Ascending aorta (tissue), 2 donors: ENCODE measurements at regions not wholly inside any gene's neighbourhood (a gene's known extent, or its start where the extent isn't known, plus 50 kb on each side); places are given as distances from the start of the nearest gene placed in this dataset.

Experiments used
- DNase-seq, 2 donors: peaks; one replicate each; pipeline ENCODE4 v3.0.0-alpha.2; 2019; ENCODE audit warnings: low spot score in 2 of 2
- H3K27ac ChIP-seq, 2 donors: fragments of 200-600 bp; sonication (generic); one replicate each; pipeline ENCODE4 v1.5.1; 2016 to 2017; ENCODE audit warnings: mild to moderate bottlenecking in 1 of 2
- H3K27me3 ChIP-seq: fragments of 200-600 bp; sonication (generic); one replicate; pipeline ENCODE4 v1.5.1; 2017
- H3K36me3 ChIP-seq, 2 donors: fragments of 200-600 bp; sonication (generic); one replicate each; pipeline ENCODE4 v1.5.1; 2016
- H3K4me1 ChIP-seq, 2 donors: fragments of 200-600 bp; sonication (generic); one replicate each; pipeline ENCODE4 v1.5.1; 2016 to 2017; ENCODE audit warnings: mild to moderate bottlenecking in 1 of 2
- H3K4me3 ChIP-seq, 2 donors: fragments of 200-600 bp; sonication (generic); one replicate each; pipeline ENCODE4 v1.5.1; 2016 to 2017; ENCODE audit warnings: mild to moderate bottlenecking in 1 of 2
- H3K9me3 ChIP-seq, 2 donors: fragments of 200-600 bp; sonication (generic); one replicate each; pipeline ENCODE4 v1.5.1; 2016
- CTCF ChIP-seq, 3 experiments: fragments of 200-600 bp in 2 of 3; fragments of 450-650 bp in 1 of 3; sonication (generic) in 2 of 3; IDR thresholded peaks; one replicate each; pipeline ENCODE4 v1.5.1; 2016 to 2019; ENCODE audit warnings: antibody characterized with exemption in 3 of 3, mild to moderate bottlenecking in 1 of 3, moderate library complexity in 1 of 3
- intact Hi-C: fragments of 100-400 bp; cut with DNase I; formaldehyde crosslinking; loops from one replicate; pipeline ENCODE4 v1.15.1; 2023

- Histone ChIP-seq H3K27me3 (no peaks in the 10 kb centered on the region), H3K9me3 (no peaks in the 10 kb centered on the region), H3K36me3 (no peaks in the 10 kb centered on the region), H3K4me3 (no peak overlapping the region), H3K27ac (no peak overlapping the region), H3K4me1 (no peaks in the 10 kb centered on the region)
- DNase-seq: no peak
- no peak for TF ChIP-seq CTCF (IDR thresholded peaks at IDR 0.05)
- intact Hi-C loops: no loop called here
Observed at GRCh38 chr5:98643569-98643968, 129.9 kb upstream of the RGMB start.

- H3K27me3 ChIP-seq: no peaks in the 10 kb centered on the region
- H3K4me3 ChIP-seq: no peak overlapping the region
- H3K36me3 ChIP-seq: no peaks in the 10 kb centered on the region
- intact Hi-C loops: no loop called here
- no peak for DNase-seq
- H3K9me3 ChIP-seq: no peaks in the 10 kb centered on the region
- TF ChIP-seq CTCF (IDR thresholded peaks at IDR 0.05): no peak
- no peaks in the 10 kb centered on the region for H3K4me1 ChIP-seq
- no peak overlapping the region for H3K27ac ChIP-seq
Observed at GRCh38 chr5:98651715-98652114, 121.7 kb upstream of the RGMB start.

DNA sequence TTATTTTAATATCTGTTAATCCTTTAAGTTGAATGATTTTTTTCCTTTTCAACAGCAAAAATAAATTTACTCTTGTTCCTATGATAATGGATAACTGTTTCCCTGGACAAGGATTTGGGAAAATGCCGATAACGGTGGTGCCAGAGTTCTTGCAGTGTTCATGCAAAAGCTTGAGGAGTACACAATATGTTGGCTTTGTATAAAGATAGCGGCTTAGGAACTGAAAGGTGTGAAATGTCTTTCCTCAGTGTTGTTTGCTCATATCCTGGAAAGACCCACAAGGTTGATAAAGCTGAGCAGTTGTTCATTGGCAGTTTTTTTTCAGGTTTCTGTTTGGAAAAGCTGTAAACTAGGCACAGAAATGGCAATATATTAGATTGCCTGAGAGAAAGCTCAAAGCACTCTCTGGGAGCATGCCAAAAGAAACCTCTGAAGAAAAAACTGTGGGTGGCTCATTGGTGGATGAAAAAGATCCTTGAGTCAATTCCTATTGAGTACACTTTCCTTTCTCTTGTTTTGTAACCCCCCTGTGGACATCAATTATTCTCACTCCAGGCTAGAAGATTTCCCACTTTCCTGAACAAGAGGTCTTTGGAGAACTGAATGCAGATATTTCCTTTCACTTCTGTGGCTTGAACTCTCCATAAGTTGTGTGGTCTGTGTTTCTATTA lies 117.2 kb upstream of the RGMB start:
- Histone ChIP-seq H3K4me1 (no peaks in the 10 kb centered on the region), H3K27ac (no peak overlapping the region), H3K4me3 (no peak overlapping the region), H3K36me3 (no peaks in the 10 kb centered on the region), H3K27me3 (no peaks in the 10 kb centered on the region), H3K9me3 (no peaks in the 10 kb centered on the region)
- no peak for TF ChIP-seq CTCF (IDR thresholded peaks at IDR 0.05)
- intact Hi-C loops: no loop called here
- DNase-seq: no peak

DNA sequence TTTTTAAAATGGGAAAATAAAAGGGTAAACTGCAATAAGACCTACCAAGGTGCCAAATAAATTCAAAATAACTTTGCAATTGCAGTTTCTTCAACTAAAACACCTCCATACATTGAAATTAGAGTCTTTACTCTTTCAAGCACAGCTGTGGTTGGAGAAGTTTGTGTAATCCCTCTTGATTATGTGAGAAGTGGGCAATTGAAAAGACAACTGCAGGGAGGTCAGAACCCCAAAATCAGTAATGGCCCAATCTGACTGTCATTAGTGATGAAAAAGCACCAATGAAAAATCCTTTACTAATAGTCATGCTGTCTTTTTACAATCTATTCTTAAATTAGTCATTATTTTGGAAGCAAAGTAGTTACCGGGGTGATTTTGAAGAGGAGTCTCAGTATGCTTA lies 116.7 kb upstream of the RGMB start:
- Histone ChIP-seq H3K9me3 (no peaks in the 10 kb centered on the region), H3K27ac (no peak overlapping the region), H3K36me3 (no peaks in the 10 kb centered on the region), H3K4me3 (no peak overlapping the region), H3K27me3 (no peaks in the 10 kb centered on the region), H3K4me1 (no peaks in the 10 kb centered on the region)
- no peak for DNase-seq
- intact Hi-C loops: no loop called here
- TF ChIP-seq CTCF (IDR thresholded peaks at IDR 0.05): no peak

DNA sequence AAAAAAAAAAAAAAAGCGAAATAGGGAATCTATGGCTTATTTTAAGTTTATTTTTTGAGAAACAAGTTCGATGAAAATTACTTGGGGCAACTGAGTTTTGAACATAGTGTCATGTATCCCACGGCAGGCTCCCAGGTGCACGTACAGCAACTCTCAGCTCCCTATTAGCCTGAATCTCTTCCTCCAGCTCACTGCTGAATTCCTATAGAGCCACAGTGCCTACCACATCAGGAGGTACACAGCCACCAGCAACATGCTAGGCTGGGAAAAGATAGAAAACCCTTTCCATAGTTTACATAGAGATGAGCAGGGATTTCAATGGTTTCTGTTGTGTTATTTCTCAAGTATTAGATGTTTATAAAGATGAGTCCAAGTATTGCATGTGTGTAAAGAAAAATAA lies 115.9 kb upstream of the RGMB start:
- intact Hi-C loops: no loop called here
- no peaks in the 10 kb centered on the region for H3K9me3 ChIP-seq
- TF ChIP-seq CTCF (IDR thresholded peaks at IDR 0.05): no peak
- no peak overlapping the region for H3K4me3 ChIP-seq
- H3K27me3 ChIP-seq: no peaks in the 10 kb centered on the region
- DNase-seq: no peak
- no peaks in the 10 kb centered on the region for H3K36me3 ChIP-seq
- no peak overlapping the region for H3K27ac ChIP-seq
- no peaks in the 10 kb centered on the region for H3K4me1 ChIP-seq

DNA sequence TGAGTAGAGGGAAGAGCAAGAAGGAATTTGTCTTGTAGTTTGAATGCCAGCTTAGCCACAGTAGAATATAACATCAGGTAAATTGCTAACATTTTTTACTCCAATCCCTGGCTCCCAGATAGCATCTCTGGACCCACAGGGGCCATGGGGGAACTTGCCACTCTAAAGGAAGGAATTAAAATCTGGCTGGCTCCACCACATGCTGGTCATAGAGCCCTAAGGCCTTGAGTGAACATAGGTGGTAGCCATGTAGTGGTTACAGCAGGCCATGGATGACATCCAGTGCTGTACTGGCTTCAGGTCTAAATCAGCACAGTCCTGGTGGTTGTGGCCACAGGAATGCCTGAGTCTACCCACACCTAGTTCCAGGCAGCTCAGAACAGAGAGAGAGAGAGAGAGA lies 109.9 kb upstream of the RGMB start:
- no peaks in the 10 kb centered on the region for H3K36me3 ChIP-seq
- H3K27me3 ChIP-seq: no peaks in the 10 kb centered on the region
- H3K9me3 ChIP-seq: no peaks in the 10 kb centered on the region
- H3K4me1 ChIP-seq: no peaks in the 10 kb centered on the region
- intact Hi-C loops: no loop called here
- no peak overlapping the region for H3K27ac ChIP-seq
- DNase-seq: no peak
- H3K4me3 ChIP-seq: no peak overlapping the region
- TF ChIP-seq CTCF (IDR thresholded peaks at IDR 0.05): no peak
